HepG2 (cell line): ENCODE measurements at regions not wholly inside any gene's neighbourhood (a gene's known extent, or its start where the extent isn't known, plus 50 kb on each side); places are given as distances from the start of the nearest gene placed in this dataset.

ENCODE experiments used
- ATAC-seq: fragments of 200-7000 bp; cut with Tn5 transposase; 3 replicates; pipeline ENCODE4 v1.9.1; 2020; ENCODE audit warnings: mild to moderate bottlenecking, moderate library complexity
- BruUV-seq: library from RNA; stranded (reverse); fragments of 400-500 nt; replicated peaks from 2 replicates; lab custom pipeline; 2021; lab: Mats Ljungman, UMichigan
- CTCF ChIA-PET: fragments of 300-600 bp; formaldehyde crosslinking; extraction: SDS; loops from one replicate; lab custom pipeline; 2021; ENCODE audit warnings: low total read pairs, inconsistent platforms, low intra/inter-chr PET ratio; lab: Yijun Ruan, JAX
- POLR2A ChIA-PET: fragments of 350-600 bp; sonication (Branson Sonifier 250); formaldehyde crosslinking; loops from one replicate; lab custom pipeline; 2020; ENCODE audit warnings: antibody characterized with exemption, inconsistent platforms; lab: Yijun Ruan, JAX
- DNase-seq: peaks from one replicate; pipeline ENCODE4 v3.0.0-alpha.2; 2015; ENCODE audit warnings: low spot score
- FAIRE-seq: peaks from 3 replicates; lab custom pipeline; 2011; peaks lifted over from hg19 to GRCh38; lab: Jason Lieb, UNC
- H2AFZ ChIP-seq: one replicate; pipeline ENCODE4 v1.6.1; 2011; ENCODE audit warnings: low read length, inconsistent platforms
- H3K27ac ChIP-seq: fragments of 300-600 bp; 3 replicates; pipeline ENCODE4 v1.8.0; 2011; ENCODE audit warnings: mixed run types, mild to moderate bottlenecking, mixed read lengths, low read length, inconsistent platforms; ENCODE audit not compliant: insufficient read depth; ENCODE audit errors: extremely low read length
- H3K27me3 ChIP-seq, 2 experiments: fragments of 200-600 bp in 1 of 2; 2 replicates in 1 of 2; 3 replicates in 1 of 2; pipeline versions ENCODE4 v1.6.0 to v1.8.0; 2011; ENCODE audit warnings: low read length in 2 of 2, mild to moderate bottlenecking in 2 of 2, moderate library complexity in 2 of 2, inconsistent platforms in 1 of 2; ENCODE audit not compliant: insufficient read depth in 2 of 2, control insufficient read depth in 1 of 2
- H3K36me3 ChIP-seq, 2 experiments: fragments of 200-600 bp in 1 of 2; replicated peaks in 1 of 2; 2 replicates in 1 of 2; 3 replicates in 1 of 2; pipeline versions ENCODE4 v1.5.1 to v1.8.0; 2011; ENCODE audit warnings: low read length in 2 of 2, inconsistent platforms in 1 of 2; ENCODE audit not compliant: insufficient read depth in 2 of 2, control insufficient read depth in 1 of 2
- H3K4me1 ChIP-seq: 2 replicates; pipeline ENCODE4 v1.5.1; 2012; ENCODE audit warnings: low read length, inconsistent platforms; ENCODE audit not compliant: insufficient read depth
- H3K4me2 ChIP-seq: 2 replicates; pipeline ENCODE4 v1.6.0; 2011; ENCODE audit warnings: low read depth, low read length, inconsistent platforms
- H3K4me3 ChIP-seq, 3 experiments: fragments of 200-600 bp in 1 of 3; sonication (generic), shearing (Covaris generic) in 1 of 3; replicated peaks in 1 of 3; 2 replicates each; pipeline ENCODE4 v1.5.1; 2011 to 2016; ENCODE audit warnings: low read length in 3 of 3, inconsistent platforms in 2 of 3, low read depth in 2 of 3, mild to moderate bottlenecking in 2 of 3, control low read depth in 1 of 3, mixed read lengths in 1 of 3; ENCODE audit not compliant: insufficient read depth in 1 of 3
- H3K79me2 ChIP-seq: one replicate; pipeline ENCODE4 v1.6.1; 2011; ENCODE audit warnings: low read length, inconsistent platforms; ENCODE audit not compliant: insufficient read depth
- H3K9ac ChIP-seq: 2 replicates; pipeline ENCODE4 v1.6.0; 2011; ENCODE audit warnings: mild to moderate bottlenecking, low read depth, low read length, inconsistent platforms; ENCODE audit not compliant: insufficient read depth
- H3K9me3 ChIP-seq: 2 replicates; pipeline ENCODE4 v1.5.1; 2012; ENCODE audit warnings: mild to moderate bottlenecking, low read length
- H4K20me1 ChIP-seq: 2 replicates; pipeline ENCODE4 v1.6.0; 2011; ENCODE audit warnings: inconsistent platforms, mild to moderate bottlenecking, low read length, moderate library complexity; ENCODE audit not compliant: insufficient read depth
- GMEB1 ChIP-seq: sonication (generic); formaldehyde crosslinking; IDR thresholded peaks from 2 replicates; pipeline ENCODE4 v1.5.1; 2020; ENCODE audit warnings: missing genetic modification reagents, mild to moderate bottlenecking, borderline replicate concordance
- HNF1A ChIP-seq, 2 experiments: sonication (generic) in 1 of 2; formaldehyde crosslinking in 1 of 2; IDR thresholded peaks; 2 replicates each; pipeline versions ENCODE4 v1.4.0 to v1.6.1; 2016 to 2020; ENCODE audit warnings: borderline replicate concordance in 1 of 2, low read depth in 1 of 2, mild to moderate bottlenecking in 1 of 2, missing genetic modification reagents in 1 of 2
- NONO ChIP-seq, 2 experiments: fragments of 450-650 bp in 1 of 2; sonication (generic) in 1 of 2; formaldehyde crosslinking in 1 of 2; IDR thresholded peaks in 1 of 2; conservative IDR thresholded peaks in 1 of 2; 2 replicates each; pipeline versions ENCODE4 v1.6.1 to v1.8.0; 2017 to 2022; ENCODE audit warnings: mild to moderate bottlenecking in 1 of 2, missing genetic modification reagents in 1 of 2, moderate library complexity in 1 of 2
- REST ChIP-seq, 2 experiments: IDR thresholded peaks; 2 replicates each; pipeline ENCODE4 v1.6.1; 2011 to 2012; ENCODE audit warnings: low read length in 2 of 2, borderline replicate concordance in 1 of 2, low read depth in 1 of 2, mild to moderate bottlenecking in 1 of 2, moderate library complexity in 1 of 2
- ZFAT ChIP-seq: sonication (generic); formaldehyde crosslinking; conservative IDR thresholded peaks from 2 replicates; pipeline ENCODE4 v1.8.1; 2023; ENCODE audit warnings: missing genetic modification reagents, inconsistent platforms
- ZNF333 ChIP-seq: sonication (generic); formaldehyde crosslinking; IDR thresholded peaks from 2 replicates; pipeline ENCODE4 v1.4.0; 2020; ENCODE audit warnings: mild to moderate bottlenecking, missing genetic modification reagents, borderline replicate concordance
- WGBS: methylation state at CpG from one replicate; pipeline ENCODE4 v1.1.6; 2017; ENCODE audit warnings: low lambda C conversion rate; 5-methylcytosine and 5-hydroxymethylcytosine counted together
- in situ Hi-C: cut with HindIII; loops from 2 replicates; pipeline ENCODE4 v1.10.0; 2017; ENCODE audit warnings: low pct_unique_long_range_greater_than_20kb; ENCODE audit not compliant: extremely low pct_ligation_motif_present
- intact Hi-C: fragments of 100-400 bp; cut with micrococcal nuclease; formaldehyde crosslinking; loops from one replicate; pipeline ENCODE4 v1.10.0; 2022; ENCODE audit not compliant: unreplicated experiment
- TF ChIP-seq, protein P1 (sequence below), 2 experiments: sonication (generic) in 1 of 2; formaldehyde crosslinking in 1 of 2; IDR thresholded peaks; 2 replicates each; pipeline versions ENCODE4 v1.4.0 to v1.6.1; 2018 to 2020; ENCODE audit warnings: missing genetic modification reagents in 2 of 2, borderline replicate concordance in 1 of 2, low read depth in 1 of 2, mild to moderate bottlenecking in 1 of 2, missing biosample characterization in 1 of 2

GRCh38 chr15:66875588-66876420, 173.8 kb downstream of the SMAD6 start:
- WGBS, result 41% methylated on average over 11 of the region's 17 CpGs
- CTCF ChIA-PET, result no interaction called here

More at GRCh38 chr15:66875588-66876420, 173.8 kb downstream of the SMAD6 start:
- H3K9ac ChIP-seq, result no peak overlapping the region
- TF ChIP-seq REST (IDR thresholded peaks at IDR 0.05; ENCODE audit: borderline replicate concordance in 1 of 2, low read depth in 1 of 2, low read length in 2 of 2), result no peak
- TF ChIP-seq GMEB1 (CRISPR knock-in tag), result no peak
- TF ChIP-seq ZNF333 (CRISPR knock-in tag), result no peak
- TF ChIP-seq HNF1A (IDR thresholded peaks at IDR 0.05; ENCODE audit: low read depth), result no peak
- TF ChIP-seq HNF1A (CRISPR knock-in tag; IDR thresholded peaks at IDR 0.05; ENCODE audit: borderline replicate concordance), result no peak
- TF ChIP-seq, protein P1, sequence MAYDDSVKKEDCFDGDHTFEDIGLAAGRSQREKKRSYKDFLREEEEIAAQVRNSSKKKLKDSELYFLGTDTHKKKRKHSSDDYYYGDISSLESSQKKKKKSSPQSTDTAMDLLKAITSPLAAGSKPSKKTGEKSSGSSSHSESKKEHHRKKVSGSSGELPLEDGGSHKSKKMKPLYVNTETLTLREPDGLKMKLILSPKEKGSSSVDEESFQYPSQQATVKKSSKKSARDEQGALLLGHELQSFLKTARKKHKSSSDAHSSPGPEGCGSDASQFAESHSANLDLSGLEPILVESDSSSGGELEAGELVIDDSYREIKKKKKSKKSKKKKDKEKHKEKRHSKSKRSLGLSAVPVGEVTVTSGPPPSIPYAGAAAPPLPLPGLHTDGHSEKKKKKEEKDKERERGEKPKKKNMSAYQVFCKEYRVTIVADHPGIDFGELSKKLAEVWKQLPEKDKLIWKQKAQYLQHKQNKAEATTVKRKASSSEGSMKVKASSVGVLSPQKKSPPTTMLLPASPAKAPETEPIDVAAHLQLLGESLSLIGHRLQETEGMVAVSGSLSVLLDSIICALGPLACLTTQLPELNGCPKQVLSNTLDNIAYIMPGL (CRISPR knock-in tag; IDR thresholded peaks at IDR 0.05; ENCODE audit: borderline replicate concordance in 1 of 2, low read depth in 1 of 2), result no peak
- no peak for TF ChIP-seq ZFAT (CRISPR knock-in tag)
- TF ChIP-seq NONO (IDR thresholded peaks at IDR 0.05), result no peak
- no peak for TF ChIP-seq NONO (CRISPR knock-in tag; conservative IDR thresholded peaks at IDR 0.05)
- ATAC-seq (no peak), DNase-seq (no peak), FAIRE-seq (no peak)
- BruUV-seq, result no TSS peak
- H4K20me1 ChIP-seq, result no peaks in the 10 kb centered on the region
- no peaks in the 10 kb centered on the region for H3K9me3 ChIP-seq
- in situ Hi-C loops, result no loop called here
- H3K36me3 ChIP-seq, result no peaks in the 10 kb centered on the region
- intact Hi-C loops, result no loop called here
- no peaks in the 10 kb centered on the region for H3K4me1 ChIP-seq
- H2AFZ ChIP-seq, result no peak overlapping the region
- H3K4me2 ChIP-seq, result no peak overlapping the region
- H3K27me3 ChIP-seq, result peaks cover 0 to 9% of the 10 kb centered on the region in 2 experiments; a peak in 2 of 5 replicates
- H3K4me3 ChIP-seq, result no peak overlapping the region
- H3K79me2 ChIP-seq, result no peaks in the 10 kb centered on the region
- POLR2A ChIA-PET, result no interaction called here
- H3K27ac ChIP-seq, result no peak overlapping the region
